ENCODE measurements at regions not wholly inside any gene's neighbourhood (a gene's known extent, or its start where the extent isn't known, plus 50 kb on each side); places are given as distances from the start of the nearest gene placed in this dataset.

- intact Hi-C loops (cut with DNase I): no loop called here
Measured at GRCh38 chr15:69836526-69837230, 261.0 kb downstream of the TLE3 start.

GRCh38 chr15:69838338-69838737, 259.4 kb downstream of the TLE3 start:
- intact Hi-C loops (cut with DNase I): no loop called here
- DNase-seq (ENCODE audit: low spot score): no peak

More at GRCh38 chr15:69836526-69837230, 261.0 kb downstream of the TLE3 start:
- DNase-seq (ENCODE audit: low spot score): no peak

DNA sequence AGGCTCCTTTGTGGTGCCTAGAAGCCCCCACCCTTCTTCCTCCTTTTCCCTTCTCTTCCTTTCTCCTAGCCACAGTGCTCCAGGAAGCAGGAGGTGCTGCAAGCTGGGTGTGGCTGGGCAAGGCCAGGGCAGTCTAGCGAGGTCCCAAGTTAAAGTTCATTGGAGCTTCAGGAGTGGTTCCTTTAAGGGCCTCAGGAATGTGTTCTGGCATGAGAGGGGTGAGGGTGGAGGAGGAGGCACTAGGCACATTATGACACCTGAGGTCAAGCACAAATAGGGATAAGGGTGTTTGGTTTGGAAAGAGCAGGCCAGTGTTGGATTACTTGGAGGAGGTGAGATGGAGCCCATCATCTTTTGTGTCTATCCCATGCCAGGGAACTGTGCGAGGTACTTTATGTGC, 258.7 kb downstream of the TLE3 start:
- intact Hi-C loops (cut with DNase I): no loop called here
- DNase-seq (ENCODE audit: low spot score): no peak

DNA sequence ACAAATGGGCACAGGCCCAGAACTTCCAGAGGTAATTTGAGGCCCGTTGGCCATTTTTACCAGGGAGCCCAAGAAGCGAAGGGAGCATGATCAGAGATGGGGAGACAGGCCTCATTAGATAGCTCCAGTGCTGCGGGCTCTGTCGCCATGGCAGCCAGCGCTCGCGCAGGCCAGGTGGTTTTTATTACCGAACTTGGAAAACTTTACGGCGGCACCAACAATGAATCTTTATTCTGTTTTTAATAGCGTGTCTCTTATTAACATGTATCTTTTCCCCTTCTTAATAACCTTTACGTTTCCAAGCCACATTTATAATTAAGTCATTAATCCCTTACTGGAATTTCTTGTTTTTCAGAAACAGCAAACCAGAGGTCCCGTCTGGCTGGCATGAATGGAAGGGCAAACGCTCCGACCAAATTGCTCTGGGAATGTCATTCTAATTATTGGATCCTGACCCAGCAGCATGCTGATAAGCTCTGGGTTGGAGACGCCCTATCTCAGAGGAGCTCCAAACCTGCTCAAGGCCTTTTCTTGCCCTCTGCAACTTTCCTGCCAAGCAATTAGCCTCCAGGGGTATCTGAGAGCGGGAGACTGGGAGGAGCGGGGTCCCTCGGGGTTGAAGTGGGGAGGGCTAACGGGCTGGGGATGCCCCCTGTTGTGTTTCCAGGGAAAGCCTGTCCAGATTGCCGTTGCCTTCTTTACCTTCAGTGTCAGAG, 256.4 kb downstream of the TLE3 start:
- intact Hi-C loops (cut with DNase I): no loop called here
- DNase-seq (ENCODE audit: low spot score): no peak

- intact Hi-C loops (cut with DNase I): no loop called here
Measured at GRCh38 chr15:69842851-69843250, 254.9 kb downstream of the TLE3 start.

GRCh38 chr15:69843276-69843899, 254.3 kb downstream of the TLE3 start:
- intact Hi-C loops (cut with DNase I): no loop called here

More at GRCh38 chr15:69842851-69843250, 254.9 kb downstream of the TLE3 start:
- no peak for DNase-seq (ENCODE audit: low spot score)

DNA sequence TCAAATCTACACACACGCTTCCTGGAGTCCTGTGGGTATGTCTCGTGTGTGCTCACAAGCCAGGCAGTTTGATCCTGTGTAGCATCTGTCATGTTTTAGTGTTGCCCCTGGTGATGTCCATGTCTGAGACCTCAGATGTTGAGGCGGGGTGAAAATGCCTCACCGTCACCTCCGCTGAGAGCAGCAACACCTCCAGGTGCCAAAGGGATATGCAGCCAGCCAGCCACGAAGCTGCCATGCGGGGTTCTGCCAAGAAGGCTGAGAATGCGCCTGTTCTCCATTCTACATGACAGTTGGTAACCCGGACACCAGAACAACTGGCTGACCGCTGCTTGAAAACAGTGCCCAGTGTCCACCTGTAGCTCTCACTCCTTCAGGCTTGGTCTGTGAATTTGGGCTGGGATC, 253.8 kb downstream of the TLE3 start:
- intact Hi-C loops (cut with DNase I): no loop called here
- no peak for DNase-seq (ENCODE audit: low spot score)

More at GRCh38 chr15:69843276-69843899, 254.3 kb downstream of the TLE3 start:
- no peak for DNase-seq (ENCODE audit: low spot score)

- intact Hi-C loops (cut with DNase I): no loop called here
- DNase-seq (ENCODE audit: low spot score): no peak
Measured at GRCh38 chr15:69845159-69845558, 252.6 kb downstream of the TLE3 start.

- no peak for DNase-seq (ENCODE audit: low spot score)
- intact Hi-C loops (cut with DNase I): no loop called here
Measured at GRCh38 chr15:69847625-69848024, 250.1 kb downstream of the TLE3 start.

DNA sequence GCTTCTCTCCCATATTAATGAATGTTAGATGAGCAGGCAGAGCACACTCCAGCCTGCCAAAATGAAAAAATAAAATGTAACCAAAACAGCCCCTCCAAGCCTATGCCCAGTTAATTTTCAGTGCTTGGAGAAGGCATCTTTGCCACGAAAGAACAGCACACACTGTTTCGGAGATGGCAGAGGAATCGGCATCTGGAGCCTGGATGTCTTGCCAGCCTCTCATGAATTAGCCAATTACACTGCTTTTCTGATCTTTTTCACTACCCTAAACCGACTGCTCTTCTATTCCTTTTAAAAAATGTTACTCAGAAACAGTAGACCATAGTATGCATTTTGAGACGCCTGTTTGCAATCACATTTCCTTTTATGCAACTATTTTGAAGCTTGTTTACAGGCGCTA, 249.6 kb downstream of the TLE3 start:
- no peak for DNase-seq (ENCODE audit: low spot score)
- intact Hi-C loops (cut with DNase I): no loop called here

DNA sequence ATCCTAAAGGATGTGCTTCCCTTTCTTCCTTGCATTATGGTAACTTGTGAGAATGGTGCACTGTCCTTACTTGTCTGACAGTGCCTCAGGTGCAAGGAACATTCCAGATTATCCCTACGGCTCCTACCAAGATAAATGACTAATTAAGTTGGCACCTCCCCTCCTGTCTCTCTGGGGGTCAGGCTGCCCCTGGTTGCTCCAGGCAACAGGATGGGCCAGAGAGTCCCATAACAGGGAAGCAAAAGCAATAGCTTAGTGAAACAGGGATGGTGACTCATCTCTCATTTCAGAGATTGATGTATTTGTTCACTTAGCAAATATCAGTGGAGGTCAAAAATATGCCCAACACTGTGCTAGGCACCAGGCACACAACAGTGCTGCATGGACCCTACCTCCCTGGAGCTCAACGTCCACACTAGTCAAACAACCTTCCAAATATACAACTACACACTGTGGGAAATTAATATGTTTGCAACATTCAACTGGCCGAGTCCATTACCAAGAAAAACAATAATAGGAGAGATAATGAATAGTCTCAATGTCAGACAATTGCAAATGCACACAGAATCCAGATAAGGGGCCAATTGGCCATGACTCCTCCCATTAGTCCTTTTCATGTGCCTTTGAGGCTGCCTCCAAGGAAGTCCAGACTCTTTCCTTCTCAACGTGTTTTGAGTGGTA, 249.0 kb downstream of the TLE3 start:
- DNase-seq (ENCODE audit: low spot score): no peak
- intact Hi-C loops (cut with DNase I): no loop called here

- DNase-seq (ENCODE audit: low spot score): no peak
- intact Hi-C loops (cut with DNase I): no loop called here
Measured at GRCh38 chr15:69849232-69849610, 248.5 kb downstream of the TLE3 start.

- intact Hi-C loops (cut with DNase I): no loop called here
- DNase-seq (ENCODE audit: low spot score): no peak
Measured at GRCh38 chr15:69852482-69852881, 245.2 kb downstream of the TLE3 start.

- intact Hi-C loops (cut with DNase I): no loop called here
- no peak for DNase-seq (ENCODE audit: low spot score)
Measured at GRCh38 chr15:69852916-69853315, 244.8 kb downstream of the TLE3 start.

DNA sequence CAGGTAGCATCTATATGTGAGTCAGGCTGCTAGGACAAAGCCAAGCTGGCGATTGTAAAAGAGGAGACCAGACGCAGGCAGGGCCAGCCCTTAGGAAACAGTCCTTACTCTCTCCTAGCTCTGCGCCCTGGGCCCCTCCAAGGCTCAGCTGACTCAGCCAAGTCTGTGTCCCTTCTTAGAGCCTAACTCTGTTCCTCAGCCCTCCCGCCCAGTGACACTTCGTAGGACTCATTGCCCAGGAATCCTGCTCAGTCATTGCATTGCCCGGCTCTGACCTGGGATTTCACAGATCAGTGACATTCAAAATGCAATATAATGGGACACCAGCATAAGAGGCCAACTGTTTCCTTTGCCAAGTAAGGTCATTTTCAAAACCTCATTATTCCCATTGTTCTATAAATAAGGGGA, 244.2 kb downstream of the TLE3 start:
- intact Hi-C loops (cut with DNase I): no loop called here
- no peak for DNase-seq (ENCODE audit: low spot score)

DNA sequence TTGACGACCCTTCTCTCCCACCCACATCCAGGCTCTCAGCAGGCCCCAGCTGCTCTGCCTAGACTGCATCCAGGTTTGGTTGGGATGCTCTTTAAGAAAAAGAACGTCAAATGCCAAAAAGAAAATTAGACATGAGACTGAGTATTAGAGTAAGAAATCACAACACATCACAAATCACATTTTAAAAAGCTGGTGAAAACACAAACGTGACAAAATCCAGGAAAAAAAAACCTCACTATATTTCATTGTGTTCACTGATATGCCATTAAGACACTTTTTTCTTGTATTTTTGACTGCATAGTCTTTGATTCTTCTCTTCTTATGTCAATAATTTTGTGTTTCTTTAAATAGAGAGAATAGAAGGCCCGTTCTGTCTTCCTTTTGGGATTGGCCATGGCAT, 243.7 kb downstream of the TLE3 start:
- no peak for DNase-seq (ENCODE audit: low spot score)
- intact Hi-C loops (cut with DNase I): no loop called here

DNA sequence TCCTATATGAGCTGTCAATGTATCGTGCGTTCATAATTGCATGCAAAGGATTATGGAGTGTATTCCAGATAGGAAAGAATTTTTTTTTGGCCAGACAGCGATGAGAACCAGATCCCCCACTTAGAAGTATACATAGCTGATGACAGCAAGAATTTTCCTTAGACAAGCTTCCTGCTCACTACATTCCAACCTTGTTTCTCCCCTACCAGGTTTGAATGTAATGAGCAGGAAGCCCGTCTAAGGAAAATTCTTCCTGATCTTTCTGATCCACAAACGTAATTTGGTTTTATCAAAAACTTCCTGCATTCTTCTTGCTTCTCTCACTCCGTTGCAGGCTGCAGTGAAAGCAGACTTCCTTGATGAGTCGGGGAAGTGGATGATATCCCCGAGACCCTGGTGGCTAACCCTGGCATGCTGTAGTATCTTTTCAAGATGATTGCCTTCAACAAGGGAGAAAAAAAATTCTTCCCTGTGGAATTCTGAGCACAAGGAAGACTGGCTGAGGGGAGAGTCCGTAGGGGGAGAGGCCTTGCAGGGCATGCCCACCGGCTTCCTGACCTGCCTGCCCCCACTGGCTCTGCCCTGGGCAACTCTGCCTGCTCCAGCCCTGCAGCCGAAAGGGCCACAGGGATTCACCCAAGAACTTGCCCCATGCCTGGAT, 243.1 kb downstream of the TLE3 start:
- intact Hi-C loops (cut with DNase I): no loop called here
- DNase-seq (ENCODE audit: low spot score): no peak

DNA sequence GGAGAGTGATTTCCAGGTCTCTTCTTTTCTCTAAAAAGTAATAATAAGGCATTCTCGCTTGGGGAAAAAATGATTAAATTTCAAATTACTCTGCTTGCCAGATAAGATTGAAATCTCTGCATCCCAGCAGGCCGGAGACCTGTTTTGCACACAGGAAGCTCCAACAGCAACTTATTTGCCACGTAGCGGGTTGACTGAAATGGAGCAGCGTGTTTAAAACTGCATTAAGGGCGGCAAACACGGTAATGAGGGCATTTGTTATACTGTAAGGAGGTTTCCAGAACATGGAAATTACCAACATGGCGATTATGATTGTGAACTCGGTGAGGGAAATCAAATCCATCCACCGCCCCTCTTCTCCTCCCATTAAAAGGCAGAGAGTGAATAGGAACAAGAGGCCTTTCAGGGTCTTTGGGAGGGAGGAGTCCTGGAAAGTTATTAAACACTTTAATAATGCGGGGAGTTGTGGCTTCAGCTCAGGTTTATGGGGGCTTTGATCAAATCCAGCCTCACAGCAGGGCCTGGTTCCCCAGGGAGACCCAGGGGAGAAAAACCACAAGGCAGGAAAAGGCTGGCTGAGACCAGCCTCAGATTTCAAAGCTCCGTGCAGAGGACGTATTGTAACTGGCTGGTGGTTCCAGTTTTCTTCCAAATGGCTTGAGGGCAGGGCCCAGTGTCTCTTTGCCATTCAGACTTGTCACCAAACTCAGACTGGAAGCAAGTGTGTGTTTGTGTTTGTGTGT, 242.3 kb downstream of the TLE3 start:
- no peak for DNase-seq (ENCODE audit: low spot score)
- intact Hi-C loops (cut with DNase I): no loop called here

DNA sequence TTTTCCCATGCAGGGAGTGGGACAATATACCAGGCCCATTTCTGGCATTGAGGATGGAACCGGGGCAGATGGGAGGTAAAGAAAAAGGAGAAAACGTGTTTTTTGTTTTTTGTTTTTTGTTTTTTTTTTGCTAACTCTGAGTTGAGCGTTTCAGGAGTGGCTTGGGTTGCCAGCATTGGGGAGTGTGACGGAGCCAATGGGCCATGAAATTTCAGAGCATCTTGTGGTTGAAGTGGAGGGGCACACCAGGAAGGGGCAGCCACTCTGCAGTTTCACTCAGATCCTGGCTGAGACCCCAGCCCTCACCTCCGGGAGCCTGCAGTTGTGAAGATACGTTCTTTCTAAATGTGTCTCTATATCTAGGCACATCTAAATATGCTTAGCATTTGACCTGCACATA, 240.5 kb downstream of the TLE3 start:
- intact Hi-C loops (cut with DNase I): no loop called here
- DNase-seq (ENCODE audit: low spot score): no peak
